ELR (cell line): ENCODE measurements at regions not wholly inside any gene's neighbourhood (a gene's known extent, or its start where the extent isn't known, plus 50 kb on each side); places are given as distances from the start of the nearest gene placed in this dataset.

Experiments
- DNase-seq: peaks from one replicate; pipeline ENCODE4 v3.0.0-alpha.2; 2015; ENCODE audit warnings: low read depth

- DNase-seq = no peak
These were observed 108.2 kb upstream of the MPDZ start for GRCh38 chr9:13387734-13388067.

- no peak for DNase-seq
These were observed 107.6 kb upstream of the MPDZ start for GRCh38 chr9:13386935-13387733.

- no peak for DNase-seq
These were observed 106.8 kb upstream of the MPDZ start for GRCh38 chr9:13386316-13386715.

- no peak for DNase-seq
These were observed 104.4 kb upstream of the MPDZ start for GRCh38 chr9:13383855-13384254.

GRCh38 chr9:13383216-13383615 is 103.7 kb upstream of the MPDZ start:
- no peak for DNase-seq

GRCh38 chr9:13382595-13382994 is 103.1 kb upstream of the MPDZ start:
- no peak for DNase-seq

- no peak for DNase-seq
These were observed 101.4 kb upstream of the MPDZ start for GRCh38 chr9:13380903-13381302.

GRCh38 chr9:13378154-13378553 is 98.7 kb upstream of the MPDZ start:
- no peak for DNase-seq

- no peak for DNase-seq
These were observed 97.9 kb upstream of the MPDZ start for GRCh38 chr9:13377171-13377925.

- no peak for DNase-seq
These were observed 93.0 kb upstream of the MPDZ start for GRCh38 chr9:13372510-13372909.

- no peak for DNase-seq
These were observed 89.9 kb upstream of the MPDZ start for GRCh38 chr9:13369431-13369830.

GRCh38 chr9:13367784-13368183 is 88.3 kb upstream of the MPDZ start:
- no peak for DNase-seq

- no peak for DNase-seq
These were observed 84.9 kb upstream of the MPDZ start for GRCh38 chr9:13364271-13365000.

GRCh38 chr9:13361076-13361475 is 81.6 kb upstream of the MPDZ start:
- no peak for DNase-seq

- DNase-seq = no peak
These were observed 80.7 kb upstream of the MPDZ start for GRCh38 chr9:13360188-13360587.

- peak; percentile 72 for DNase-seq
These were observed 78.6 kb upstream of the MPDZ start for GRCh38 chr9:13358128-13358527.

GRCh38 chr9:13354733-13355132 is 75.2 kb upstream of the MPDZ start:
- peak; percentile 15 for DNase-seq

- DNase-seq = no peak
These were observed 73.0 kb upstream of the MPDZ start for GRCh38 chr9:13352451-13352979.

GRCh38 chr9:13351778-13352386 is 72.4 kb upstream of the MPDZ start:
- peak; percentile 66 for DNase-seq

GRCh38 chr9:13332571-13332970 is 53.1 kb upstream of the MPDZ start:
- DNase-seq = no peak

GRCh38 chr9:13331320-13331719 is 51.8 kb upstream of the MPDZ start:
- DNase-seq = no peak

- DNase-seq = no peak
These were observed 51.0 kb upstream of the MPDZ start for GRCh38 chr9:13330396-13331004.
